GF-D8 (cell line): ENCODE measurements at regions not wholly inside any gene's neighbourhood (a gene's known extent, or its start where the extent isn't known, plus 50 kb on each side); places are given as distances from the start of the nearest gene placed in this dataset.

Experiments used
- DNase-seq: peaks from one replicate; lab custom pipeline; 2025; lab: John Stamatoyannopoulos, UW

DNA sequence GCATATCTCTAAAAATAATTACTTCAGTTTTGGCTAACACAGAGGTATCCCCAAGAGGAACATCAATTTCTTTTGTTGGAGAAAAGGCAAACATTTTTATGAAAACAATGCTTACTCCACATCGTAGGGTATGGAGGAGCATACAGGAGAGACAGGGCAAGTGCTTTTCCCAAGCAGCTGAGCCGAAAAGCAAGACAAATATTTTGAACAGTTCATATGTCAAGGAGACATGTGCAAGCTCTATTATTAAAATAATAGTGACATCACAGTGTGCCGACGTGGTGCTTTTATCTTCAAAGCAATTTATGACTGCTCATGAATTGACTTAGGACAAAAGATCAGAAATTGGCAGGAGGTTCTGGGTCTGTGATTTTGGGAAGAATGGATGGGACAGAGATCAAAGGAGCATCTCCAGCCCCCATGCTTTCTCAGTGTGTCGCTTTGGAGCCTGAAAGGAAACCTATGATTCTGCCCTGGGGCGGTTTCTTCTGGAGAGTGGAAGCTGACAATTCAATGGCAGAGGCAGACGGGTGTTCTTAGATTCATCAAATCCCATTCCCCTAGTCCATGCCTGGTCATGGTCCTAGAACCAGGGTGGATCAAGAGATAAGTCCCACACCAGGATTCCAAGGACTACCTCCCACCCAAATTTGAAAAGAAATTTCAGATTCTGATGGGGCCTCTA, 97.1 kb downstream of the JCAD start:
- DNase-seq = no peak

DNA sequence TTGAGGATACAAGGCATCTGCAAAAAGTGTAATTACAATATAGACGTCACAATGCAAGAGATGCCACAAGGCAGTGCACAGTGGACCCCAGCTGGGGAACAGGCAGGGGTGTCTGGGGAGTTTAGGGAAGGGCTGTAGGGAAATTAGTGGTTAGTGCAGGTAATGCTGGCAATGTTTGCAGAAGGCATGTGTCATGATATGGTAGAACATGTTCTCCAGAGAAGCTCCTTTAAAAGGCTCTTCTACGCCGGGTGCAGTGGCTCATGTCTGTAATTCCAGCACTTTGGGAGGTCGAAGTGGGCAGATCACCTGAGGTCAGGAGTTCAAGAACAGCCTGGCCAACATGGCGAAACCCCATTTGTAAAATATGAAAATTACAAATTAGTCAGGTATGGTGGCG, 98.0 kb downstream of the JCAD start:
- no peak for DNase-seq

DNA sequence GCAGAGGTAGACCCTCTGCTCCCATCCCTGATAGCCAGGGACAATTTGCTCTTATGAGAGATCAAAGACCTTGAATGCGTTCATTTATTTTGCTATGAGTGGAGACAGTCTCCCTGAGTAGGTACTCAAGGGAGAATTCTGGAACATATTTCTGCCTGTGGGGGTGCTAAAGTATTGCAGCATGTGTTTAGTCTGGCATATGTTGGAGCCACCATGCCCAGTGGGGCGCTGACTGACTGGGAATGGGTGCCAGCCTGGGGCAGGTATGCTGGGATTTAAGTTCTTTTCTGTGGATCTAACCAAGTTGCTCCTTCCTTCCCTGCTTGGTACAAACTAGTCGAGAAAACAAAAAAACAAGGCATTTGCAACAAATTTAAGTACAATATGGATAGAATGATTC, 99.1 kb downstream of the JCAD start:
- DNase-seq = no peak

DNA sequence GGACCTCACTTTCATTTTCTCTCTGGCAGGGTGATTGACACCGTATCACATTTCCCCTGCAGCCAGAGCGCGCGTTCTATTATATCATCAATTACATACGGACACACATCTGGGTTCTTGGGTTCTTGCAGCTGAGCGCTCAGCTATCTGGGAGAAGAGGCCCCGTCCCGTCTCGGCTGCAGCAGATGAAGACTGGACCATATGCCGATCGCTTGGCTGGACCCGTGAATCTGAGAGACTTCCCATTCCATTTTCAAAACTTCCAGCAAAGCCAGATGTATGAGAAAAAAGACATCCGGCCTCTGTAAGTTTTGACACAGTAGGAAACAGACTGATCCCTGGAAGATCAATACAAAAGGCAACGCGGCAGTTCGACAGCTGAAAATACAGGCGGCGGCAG, 99.8 kb downstream of the JCAD start:
- DNase-seq = no peak

DNA sequence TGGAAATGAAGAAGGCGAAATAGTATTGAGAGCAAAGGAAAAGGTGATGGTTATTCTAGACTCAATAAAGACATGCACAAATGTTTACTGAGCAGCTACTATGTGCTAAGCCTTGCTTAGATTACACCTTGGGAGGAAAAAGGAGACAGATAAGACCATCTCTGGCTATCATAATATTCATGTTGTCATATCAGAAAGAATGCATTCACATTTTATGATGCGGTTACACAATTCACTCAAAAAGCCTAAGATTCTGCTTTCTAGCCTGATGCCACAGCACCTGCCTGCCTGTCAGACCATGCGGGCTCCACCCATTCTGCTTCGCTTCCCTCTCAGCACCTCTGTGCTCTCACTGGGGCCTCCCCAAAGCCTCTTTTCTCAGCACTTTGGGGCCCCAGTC, 100.9 kb downstream of the JCAD start:
- DNase-seq = no peak

DNA sequence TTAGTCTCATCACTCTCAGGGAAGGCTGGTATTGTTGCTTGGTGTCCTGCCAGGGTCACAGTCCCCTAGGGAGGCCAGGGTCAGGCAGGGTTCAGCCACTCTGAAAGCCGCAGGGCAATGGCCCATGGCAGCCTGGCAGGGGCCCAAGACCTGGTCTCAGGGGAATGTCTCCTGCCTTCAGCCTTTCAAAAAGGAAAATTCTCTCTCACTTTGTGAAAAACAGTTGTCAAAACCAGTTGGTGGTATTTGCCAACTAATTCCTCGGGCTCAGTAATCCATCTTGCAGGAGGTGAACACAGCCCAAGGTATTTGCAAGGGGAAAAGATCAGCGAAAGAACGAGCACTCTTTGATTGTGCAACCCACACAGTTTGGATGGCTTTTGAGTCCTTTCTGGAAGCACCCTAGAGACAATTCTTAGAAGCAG, 101.5 kb downstream of the JCAD start:
- peak; percentile 44 for DNase-seq

DNA sequence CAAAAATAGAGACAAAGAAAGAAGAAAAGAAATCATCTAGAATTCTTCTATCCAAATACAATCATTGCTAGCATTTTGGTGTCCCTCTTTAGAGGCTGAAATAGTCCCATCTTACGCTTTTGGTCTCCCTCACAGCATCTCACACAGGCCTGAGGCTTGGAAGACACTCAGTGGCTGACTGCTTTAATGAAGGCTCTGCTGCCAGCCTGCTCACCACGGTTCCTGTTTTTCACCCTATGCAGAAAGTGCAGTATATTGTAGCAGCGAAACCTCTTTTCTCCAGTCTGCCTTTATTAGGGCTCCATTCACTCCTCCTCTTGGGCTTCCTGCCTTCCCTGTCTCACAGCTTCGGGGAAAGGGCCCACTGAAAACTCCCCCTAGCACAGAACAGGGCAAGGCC, 102.2 kb downstream of the JCAD start:
- DNase-seq = no peak

DNA sequence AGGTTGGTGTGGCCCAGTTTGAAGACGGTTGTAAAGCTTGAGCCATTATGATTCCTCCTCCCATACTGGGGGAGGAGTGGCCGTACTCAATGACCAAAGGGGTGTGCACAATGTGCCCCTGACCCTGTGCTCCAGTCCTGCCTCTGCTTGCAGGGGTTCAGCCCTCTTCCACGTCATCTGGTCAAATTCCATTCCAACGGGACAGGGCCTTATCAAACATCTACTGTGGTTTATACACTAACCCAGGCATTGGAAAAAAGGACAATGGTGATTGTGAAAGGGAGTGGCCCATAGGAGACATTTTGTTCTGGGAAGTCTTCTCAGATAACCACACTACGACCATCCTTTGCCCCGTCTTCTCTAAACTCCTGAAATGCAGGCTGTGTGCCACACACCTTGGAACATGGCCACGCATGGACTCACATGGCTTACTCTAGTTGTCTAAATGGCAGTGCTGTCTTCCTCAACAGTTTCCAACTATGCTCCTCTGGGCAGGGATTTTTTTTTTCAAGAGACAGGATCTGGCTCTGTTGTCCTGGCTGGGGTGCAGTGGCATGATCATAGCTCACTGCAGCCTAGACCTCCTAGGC, 103.0 kb downstream of the JCAD start:
- DNase-seq = no peak

DNA sequence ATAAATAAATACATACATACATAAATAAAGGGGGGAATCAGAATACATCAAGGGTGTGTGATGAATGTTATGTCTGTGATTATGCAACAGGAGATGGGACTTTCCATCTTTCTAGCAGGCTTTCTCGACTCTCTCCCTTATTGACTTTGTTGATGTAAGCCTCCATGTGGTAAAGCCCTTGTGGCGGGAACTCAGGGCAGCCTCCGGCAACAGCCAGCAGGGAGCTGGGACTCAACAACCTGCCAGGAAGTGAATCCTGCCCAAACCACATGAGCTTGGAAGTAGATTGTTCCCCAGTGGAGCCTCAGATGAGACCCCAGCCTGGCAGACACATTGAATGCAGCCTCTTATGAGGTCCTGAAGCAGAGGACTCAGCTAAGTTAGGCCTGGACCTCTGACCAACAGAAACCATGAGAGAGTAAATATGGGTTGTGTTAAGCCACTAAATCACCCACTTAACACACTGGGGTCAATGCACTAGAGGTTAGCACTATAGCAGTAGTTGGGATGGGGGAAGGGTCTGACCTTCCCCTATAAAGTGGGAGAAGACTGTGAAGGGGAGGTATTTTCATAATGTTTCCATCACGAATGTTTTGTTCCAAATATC, 104.0 kb downstream of the JCAD start:
- no peak for DNase-seq

DNA sequence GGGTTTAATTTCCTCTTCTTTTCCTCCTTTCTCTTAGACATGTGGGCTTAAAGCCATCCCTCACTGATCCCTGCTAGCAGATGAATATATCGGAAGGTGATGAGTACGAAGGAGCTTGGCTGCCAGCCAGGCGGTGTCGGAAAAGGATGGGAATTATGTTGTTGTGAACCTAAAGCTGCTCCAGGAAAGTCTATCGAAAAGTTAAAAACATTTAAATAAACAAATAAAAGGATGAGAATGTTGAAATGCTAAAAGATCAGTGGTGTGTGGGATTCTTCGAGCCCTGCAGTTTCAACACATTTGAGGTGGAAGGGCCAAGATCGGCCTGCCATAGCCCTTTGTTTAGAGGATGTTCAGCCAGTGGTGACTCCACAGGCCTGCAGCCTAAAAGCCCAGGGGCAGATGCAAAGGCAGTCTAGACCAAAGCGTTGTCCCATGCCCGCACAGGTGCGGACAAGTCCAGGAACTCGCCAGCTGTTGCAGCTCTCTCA, 107.9 kb downstream of the JCAD start:
- no peak for DNase-seq

DNA sequence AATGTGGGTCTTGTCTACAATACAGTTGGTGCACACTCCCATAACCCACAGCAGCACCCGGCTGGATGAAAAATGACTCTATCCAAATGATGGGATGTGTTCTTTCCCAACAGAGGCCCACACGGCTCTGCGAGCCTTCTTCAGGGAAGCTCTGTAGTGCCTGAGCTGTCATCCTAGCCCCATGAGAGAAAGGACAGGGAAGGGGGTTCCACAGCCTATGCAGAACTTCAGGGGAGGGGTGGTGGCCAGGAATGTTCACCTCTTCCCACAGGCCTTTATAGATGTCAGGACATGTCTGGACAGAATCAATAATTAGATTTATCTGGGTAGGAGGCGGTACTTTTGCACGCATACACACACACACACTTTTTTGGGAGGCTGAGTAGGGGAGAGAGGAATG, 109.0 kb downstream of the JCAD start:
- no peak for DNase-seq

DNA sequence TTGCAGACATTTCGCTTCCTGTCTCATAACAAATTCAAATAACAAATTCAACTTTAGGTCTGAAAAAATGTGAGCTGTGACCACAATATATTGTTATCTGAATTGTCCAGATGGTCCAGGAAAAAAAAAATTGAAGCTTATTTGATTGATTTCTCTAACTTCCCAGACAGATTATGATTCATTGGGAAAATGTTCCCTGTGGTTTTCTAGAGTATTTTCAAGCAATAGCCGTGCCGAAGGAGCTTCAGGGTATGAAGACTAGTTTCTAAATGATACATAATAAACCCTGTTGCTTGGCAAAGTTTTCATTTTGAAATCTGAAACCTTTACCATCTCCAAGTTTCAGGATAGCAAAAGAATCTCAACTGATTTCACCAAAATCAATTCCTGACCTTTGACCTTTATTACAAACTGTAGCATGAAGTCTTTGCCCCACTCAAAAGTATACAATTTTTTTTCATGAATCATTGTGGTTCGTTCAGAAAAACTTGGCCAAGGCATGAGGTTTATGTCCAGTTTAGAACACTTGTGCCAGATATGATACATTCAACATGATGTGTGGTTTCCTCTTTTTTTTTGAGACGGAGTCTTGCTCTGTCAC, 109.9 kb downstream of the JCAD start:
- DNase-seq = no peak

DNA sequence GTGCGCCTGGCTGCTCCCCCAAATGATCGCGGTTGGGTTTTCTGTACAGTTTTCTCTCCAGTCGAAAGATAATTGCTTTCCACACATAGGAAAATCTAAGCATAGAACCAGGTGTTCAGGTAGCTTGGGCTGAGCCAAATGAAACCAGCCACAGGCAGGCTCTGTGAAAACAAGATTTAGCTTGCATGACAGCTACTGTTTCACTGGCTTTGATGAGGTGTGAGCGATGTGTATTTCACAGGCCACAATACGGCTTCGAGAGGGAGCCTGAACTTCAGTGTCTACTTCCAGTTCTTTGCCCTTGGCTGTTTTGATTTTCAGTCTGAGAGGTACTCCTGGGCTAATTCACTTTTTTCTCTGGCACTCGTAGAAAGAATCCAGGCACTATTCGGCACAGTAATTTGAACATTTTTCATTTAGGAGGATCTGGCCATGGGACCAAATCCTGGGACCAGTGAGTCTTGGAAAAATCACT, 110.5 kb downstream of the JCAD start:
- no peak for DNase-seq

DNA sequence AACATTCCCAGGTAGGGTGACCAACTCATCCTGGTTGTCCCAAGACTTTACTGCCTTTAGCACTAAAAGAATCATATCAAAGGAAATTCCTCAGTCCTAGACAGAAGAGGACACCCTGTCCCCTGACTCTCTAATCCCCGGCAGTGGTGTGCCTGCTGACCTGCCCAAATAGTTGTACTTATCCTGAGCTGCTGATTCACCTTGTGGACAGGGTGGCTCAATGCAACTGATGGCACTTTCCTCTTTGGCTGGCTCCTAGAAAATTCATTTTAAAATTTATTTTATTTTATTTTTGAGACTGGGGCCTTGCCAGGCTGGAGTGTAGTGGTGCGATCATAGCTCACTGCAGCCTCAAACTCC, 111.7 kb downstream of the JCAD start:
- no peak for DNase-seq

DNA sequence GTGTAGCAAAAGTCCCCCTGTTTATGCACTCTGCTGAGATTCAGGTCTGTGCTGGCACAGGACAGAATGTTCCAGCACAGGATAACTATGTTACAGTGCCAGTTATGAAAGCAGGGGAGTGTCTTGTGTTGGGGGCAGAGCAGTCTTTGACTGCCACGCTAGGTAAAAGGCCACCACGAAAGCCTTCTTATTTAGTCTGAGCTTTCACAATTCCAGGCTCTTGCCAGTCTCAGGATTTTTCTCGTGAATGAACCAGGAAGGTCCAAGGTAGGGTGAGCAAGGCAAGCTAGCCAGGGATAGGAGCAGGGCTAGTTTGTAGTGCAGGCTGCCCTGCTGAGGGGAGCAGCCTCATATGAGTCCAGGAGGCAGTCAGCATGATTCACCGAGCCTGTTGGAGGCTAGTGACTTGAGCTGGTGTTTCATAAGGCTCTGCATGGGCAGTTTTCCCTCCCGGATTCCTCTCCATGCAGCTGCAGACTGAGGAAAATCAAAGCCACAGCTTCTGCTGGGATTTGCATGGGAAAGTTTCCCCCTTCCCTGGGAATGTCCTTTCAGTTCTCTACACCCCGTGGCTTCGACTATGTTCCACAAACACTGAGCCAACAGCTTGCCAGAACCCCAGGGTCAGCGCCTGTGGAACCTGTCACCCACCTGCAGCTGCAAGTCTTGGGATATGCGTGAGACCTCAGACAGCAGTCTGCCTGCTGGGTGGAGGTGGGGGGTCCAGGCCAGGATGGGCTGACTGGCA, 112.3 kb downstream of the JCAD start:
- DNase-seq = no peak

DNA sequence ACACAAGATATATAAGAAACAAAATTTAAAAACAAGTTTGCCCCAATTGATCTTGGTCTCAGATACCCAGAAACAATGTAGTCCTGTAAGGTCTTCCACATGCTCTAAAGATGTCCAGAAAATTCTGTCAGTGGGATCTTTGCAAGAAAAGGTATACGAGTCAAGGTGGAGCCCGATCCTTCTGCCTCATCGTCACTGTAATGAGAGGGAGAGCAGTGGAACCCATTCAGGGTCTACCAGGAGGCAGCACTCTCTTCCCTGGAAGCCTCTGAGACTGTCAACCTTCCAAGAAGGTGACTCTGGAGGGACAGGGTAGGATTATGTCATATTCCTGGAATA, 112.8 kb downstream of the JCAD start:
- no peak for DNase-seq

DNA sequence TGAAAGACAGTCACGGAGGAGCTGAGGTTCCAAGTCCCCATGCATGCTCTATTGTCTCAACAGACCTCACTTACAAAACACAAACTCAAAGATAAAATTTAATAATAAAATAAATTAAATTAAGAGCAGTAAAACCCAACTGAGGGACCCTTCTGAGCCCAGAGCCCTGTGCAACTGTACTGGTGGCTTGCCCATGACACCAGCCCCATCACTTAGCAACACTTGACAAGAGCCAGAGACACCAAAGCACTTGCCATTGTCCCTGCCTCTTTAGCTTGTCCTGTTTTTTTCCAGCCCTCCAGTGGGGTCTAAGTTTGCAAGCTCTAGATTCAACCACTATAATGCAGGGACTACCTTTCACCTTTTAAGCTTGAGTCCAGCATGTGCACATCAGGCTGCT, 117.9 kb downstream of the JCAD start:
- DNase-seq = no peak

DNA sequence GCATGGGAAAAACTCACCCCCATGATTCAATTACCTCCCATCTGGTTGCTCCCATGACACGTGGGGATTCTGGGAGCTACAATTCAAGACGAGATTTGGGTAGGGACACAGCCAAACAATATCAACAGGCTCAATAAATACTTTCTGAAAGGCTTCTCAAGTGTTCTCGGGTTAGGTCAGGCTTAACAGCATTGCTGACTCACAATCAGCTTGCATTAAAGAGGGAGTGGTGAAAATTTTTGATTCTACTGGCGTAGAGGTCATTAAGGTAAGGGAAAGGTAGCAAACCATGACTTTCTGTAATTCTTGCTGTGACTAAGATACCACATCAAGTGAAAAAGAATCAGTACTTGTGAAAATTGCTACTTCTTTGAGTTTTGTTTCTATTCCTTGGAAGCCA, 126.4 kb downstream of the JCAD start:
- DNase-seq = no peak

DNA sequence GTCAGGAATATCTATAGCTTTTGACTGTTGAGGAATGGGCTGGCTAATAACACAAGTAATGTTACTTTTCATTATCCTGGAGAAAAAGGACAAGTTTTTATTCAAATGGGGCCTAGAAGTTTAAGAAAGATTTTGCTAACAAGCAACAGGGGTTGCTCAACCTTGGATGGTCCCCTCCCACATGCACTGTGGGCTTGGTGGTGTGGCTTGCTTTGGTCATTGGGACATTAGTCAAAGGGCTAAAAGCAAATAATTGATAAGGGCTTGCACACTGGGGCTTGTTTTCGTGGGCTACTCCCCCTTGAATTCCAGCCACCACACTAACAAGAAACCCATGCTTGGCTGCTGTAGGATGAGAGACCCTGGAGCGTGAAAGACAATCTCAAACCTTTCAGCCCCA, 127.6 kb downstream of the JCAD start:
- no peak for DNase-seq

DNA sequence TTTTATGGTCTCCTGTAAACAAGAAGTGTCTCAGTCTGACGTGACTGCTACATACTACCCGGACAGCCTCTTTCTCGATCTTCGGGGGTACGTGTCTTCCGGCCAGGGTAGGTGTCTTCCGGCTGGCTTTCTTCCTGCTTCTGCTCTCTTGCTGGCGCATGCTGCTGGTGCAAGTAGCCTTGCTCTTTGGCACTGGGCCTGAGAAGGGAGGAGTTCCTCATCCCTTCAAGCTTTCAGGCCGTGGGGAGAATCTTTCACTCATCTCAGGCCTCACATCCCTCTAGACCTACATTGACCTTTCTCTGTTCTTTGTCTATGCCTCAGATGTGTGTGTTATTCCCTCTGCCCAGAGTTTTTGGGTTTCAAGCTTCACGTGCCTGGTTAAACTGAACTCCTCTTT, 130.4 kb downstream of the JCAD start:
- DNase-seq = no peak

DNA sequence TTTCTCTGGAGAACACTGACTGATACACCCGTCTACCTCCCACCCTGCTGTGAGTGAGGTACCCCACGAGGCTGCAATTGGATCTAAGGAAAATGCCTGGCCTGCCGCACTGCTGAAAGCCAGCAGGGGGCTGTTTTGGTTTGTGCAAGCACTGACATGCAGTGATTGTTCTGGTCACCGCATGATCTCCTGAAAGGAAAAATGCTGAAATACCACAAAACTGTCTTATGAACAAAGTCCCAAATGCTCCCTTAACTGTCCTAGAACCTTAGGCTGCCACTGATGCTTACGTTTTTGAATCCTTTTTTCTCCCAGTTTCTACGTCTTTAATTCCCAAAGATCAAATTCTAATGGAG, 132.7 kb downstream of the JCAD start:
- no peak for DNase-seq

DNA sequence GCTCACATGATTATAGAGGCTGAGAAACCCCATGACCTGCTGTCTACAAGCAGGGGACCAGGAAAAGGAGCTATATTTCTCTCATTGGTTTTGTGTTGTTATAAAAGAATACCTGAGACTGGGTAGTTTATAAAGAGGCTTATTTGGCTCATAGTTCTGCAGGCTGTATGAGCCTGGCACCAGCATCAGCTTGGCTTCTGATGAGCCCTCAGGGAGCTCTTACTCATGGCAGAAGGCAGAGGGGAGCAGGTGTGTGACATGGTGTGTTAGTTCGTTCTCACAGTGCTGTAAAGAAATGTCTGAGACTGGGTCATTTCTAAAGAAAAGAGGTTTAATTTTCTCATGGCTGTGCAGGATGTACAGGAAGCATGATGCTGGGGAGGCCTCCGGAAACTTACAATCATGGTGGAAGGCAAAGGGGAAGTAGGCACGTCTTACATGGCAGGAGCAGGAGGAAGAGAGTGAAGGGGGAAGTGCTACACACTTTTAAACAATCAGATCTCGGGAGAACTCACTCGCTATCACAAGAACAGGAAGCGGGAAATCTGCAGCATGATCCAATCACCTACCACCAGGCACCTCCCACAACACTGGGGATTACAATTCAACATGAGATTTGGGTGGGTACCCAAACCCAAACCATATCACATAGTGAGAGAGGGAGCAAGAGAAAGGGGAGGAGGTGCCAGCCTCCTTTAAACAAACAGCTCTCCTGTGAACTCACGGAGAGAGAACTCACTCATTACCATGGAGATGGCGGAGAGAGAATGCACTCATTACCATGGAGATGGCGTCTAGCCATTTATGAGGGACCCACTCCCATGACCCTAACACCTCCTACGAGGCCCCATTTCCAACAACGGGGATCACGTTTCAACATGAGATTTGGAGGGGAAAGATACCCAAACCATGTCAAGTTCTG, 133.4 kb downstream of the JCAD start:
- DNase-seq = peak; percentile 28
